Smooth muscle cell (in vitro differentiated cells): ENCODE measurements at regions not wholly inside any gene's neighbourhood (a gene's known extent, or its start where the extent isn't known, plus 50 kb on each side); places are given as distances from the start of the nearest gene placed in this dataset.

Experiments used
- DNase-seq: peaks from one replicate; lab custom pipeline; 2025; ENCODE audit not compliant: unreplicated experiment; lab: John Stamatoyannopoulos, UW
- H2AFZ ChIP-seq: fragments of 200-600 bp; sonication (generic); 2 replicates; pipeline ENCODE4 v1.6.0; 2016; ENCODE audit warnings: antibody characterized with exemption, low read depth, mild to moderate bottlenecking
- H3F3A ChIP-seq: fragments of 200-600 bp; sonication (generic); 2 replicates; pipeline ENCODE4 v1.6.0; 2017; ENCODE audit warnings: antibody characterized with exemption, low read depth
- H3K27ac ChIP-seq: fragments of 200-600 bp; sonication (generic); 2 replicates; pipeline ENCODE4 v1.5.1; 2016; ENCODE audit warnings: low read depth, mild to moderate bottlenecking
- H3K27me3 ChIP-seq: fragments of 200-600 bp; sonication (generic); 2 replicates; pipeline ENCODE4 v1.6.1; 2016; ENCODE audit warnings: low read depth, mild to moderate bottlenecking
- H3K36me3 ChIP-seq: fragments of 200-600 bp; sonication (generic); 2 replicates; pipeline ENCODE4 v1.5.1; 2016; ENCODE audit warnings: low read depth
- H3K4me1 ChIP-seq: fragments of 200-600 bp; sonication (generic); 2 replicates; pipeline ENCODE4 v1.5.1; 2016; ENCODE audit warnings: low read depth
- H3K4me2 ChIP-seq: fragments of 200-600 bp; sonication (generic); 2 replicates; pipeline ENCODE4 v1.6.0; 2016; ENCODE audit warnings: mild to moderate bottlenecking
- H3K4me3 ChIP-seq: fragments of 200-600 bp; sonication (generic); 2 replicates; pipeline ENCODE4 v1.5.1; 2016; ENCODE audit warnings: mild to moderate bottlenecking
- H3K79me2 ChIP-seq: fragments of 200-600 bp; sonication (generic); 2 replicates; pipeline ENCODE4 v1.6.0; 2016; ENCODE audit warnings: low read depth, mild to moderate bottlenecking
- H3K9ac ChIP-seq: fragments of 200-600 bp; sonication (generic); 2 replicates; pipeline ENCODE4 v1.6.0; 2016; ENCODE audit warnings: low read depth
- H3K9me3 ChIP-seq: fragments of 200-600 bp; sonication (generic); replicated peaks from 2 replicates; pipeline ENCODE4 v1.5.1; 2016; ENCODE audit warnings: low read depth
- H4K20me1 ChIP-seq: fragments of 200-600 bp; sonication (generic); 2 replicates; pipeline ENCODE4 v1.6.0; 2016; ENCODE audit warnings: low read depth
- WGBS: methylation state at CpG from one replicate; pipeline ENCODE4 v1.1.7; 2016; ENCODE audit warnings: low lambda C conversion rate; 5-methylcytosine and 5-hydroxymethylcytosine counted together
- TF ChIP-seq, protein P1 (sequence below): fragments of 200-600 bp; sonication (generic); IDR thresholded peaks from 2 replicates; pipeline ENCODE4 v1.5.1; 2017; ENCODE audit warnings: borderline replicate concordance, mild to moderate bottlenecking, antibody characterized with exemption; ENCODE audit not compliant: insufficient read depth, poor library complexity, severe bottlenecking

DNA sequence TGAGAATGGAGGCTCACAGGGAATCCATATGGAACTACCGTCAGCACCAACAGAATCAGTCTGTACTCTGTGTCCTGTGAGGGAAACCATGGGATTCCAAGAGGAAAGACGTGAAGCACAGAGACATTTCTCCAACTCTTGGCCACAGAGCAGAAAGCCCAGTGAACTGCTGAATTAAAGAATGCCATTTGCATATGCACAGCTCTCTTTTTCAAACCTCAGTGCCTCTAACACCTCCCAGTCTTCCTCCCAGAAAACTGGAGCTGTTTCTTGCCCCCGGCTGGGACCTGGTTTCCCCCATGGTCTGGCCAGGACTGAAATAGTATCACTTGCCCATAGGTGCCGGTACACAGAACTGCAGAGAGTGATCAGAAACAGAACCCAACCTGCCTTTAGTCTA, 69.6 kb upstream of the FER start:
- Histone ChIP-seq H2AFZ (no peak overlapping the region), H3K9me3 (no peaks in the 10 kb centered on the region), H3K79me2 (no peaks in the 10 kb centered on the region), H3F3A (no peaks in the 10 kb centered on the region), H3K27me3 (no peaks in the 10 kb centered on the region), H3K27ac (no peak overlapping the region), H4K20me1 (no peaks in the 10 kb centered on the region), H3K4me1 (peaks cover 1% of the 10 kb centered on the region), H3K36me3 (no peaks in the 10 kb centered on the region), H3K4me3 (no peak overlapping the region), H3K4me2 (no peak overlapping the region), H3K9ac (no peak overlapping the region)
- TF ChIP-seq, protein P1, sequence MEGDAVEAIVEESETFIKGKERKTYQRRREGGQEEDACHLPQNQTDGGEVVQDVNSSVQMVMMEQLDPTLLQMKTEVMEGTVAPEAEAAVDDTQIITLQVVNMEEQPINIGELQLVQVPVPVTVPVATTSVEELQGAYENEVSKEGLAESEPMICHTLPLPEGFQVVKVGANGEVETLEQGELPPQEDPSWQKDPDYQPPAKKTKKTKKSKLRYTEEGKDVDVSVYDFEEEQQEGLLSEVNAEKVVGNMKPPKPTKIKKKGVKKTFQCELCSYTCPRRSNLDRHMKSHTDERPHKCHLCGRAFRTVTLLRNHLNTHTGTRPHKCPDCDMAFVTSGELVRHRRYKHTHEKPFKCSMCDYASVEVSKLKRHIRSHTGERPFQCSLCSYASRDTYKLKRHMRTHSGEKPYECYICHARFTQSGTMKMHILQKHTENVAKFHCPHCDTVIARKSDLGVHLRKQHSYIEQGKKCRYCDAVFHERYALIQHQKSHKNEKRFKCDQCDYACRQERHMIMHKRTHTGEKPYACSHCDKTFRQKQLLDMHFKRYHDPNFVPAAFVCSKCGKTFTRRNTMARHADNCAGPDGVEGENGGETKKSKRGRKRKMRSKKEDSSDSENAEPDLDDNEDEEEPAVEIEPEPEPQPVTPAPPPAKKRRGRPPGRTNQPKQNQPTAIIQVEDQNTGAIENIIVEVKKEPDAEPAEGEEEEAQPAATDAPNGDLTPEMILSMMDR, result no peak
- WGBS, result 89% methylated on average over 4 of the region's 4 CpGs
- no peak for DNase-seq

DNA sequence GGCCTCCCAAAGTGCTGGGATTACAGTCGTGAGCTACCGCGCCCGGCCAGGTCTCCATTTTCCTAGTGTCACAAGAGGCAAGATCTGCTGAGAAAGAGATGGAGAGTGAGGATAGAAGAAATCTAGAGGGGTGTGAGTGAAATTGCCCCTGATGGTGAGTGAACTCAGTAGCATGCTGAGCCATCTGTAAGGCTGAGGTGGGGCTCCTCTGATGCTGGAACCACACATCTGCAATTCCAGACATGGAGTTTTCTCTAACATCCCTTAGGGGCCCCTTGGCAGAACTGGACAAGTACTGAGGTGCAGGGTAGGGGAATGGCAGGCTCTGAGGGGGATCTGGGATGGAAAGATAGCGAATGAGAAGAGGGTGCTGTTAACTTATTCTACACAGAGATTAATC, 72.0 kb upstream of the FER start:
- no peak overlapping the region for H2AFZ ChIP-seq
- H3K9me3 ChIP-seq, result no peaks in the 10 kb centered on the region
- no peak for DNase-seq
- H3K36me3 ChIP-seq, result no peaks in the 10 kb centered on the region
- no peak overlapping the region for H3K4me3 ChIP-seq
- no peak overlapping the region for H3K4me2 ChIP-seq
- no peak overlapping the region for H3K27ac ChIP-seq
- no peaks in the 10 kb centered on the region for H3K79me2 ChIP-seq
- H3K4me1 ChIP-seq, result peaks cover 14% of the 10 kb centered on the region
- H3F3A ChIP-seq, result no peaks in the 10 kb centered on the region
- WGBS, result 96% methylated on average over 5 of the region's 5 CpGs
- H4K20me1 ChIP-seq, result no peaks in the 10 kb centered on the region
- TF ChIP-seq, protein P1, result no peak
- no peak overlapping the region for H3K9ac ChIP-seq
- no peaks in the 10 kb centered on the region for H3K27me3 ChIP-seq

DNA sequence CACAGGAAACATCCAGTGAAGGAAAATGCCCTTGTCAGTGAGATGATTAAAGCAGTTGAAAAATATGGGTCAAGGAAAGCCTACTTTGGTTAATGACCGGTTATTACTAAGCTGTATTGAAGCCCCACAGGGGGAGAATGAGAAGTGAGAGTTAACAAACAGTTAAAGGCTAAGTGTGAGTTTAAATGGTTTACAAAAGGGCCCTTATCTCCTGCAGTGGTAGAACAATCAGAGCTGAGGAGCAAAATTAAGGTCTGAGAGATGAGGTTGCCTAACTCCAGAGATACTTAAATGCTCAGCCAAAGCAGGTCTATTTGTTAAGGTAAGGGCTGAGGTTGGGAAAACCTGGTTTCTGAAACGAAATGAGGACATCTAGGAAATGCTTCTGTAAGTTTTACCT, 75.1 kb upstream of the FER start:
- Histone ChIP-seq H3K4me3 (no peak overlapping the region), H3K27me3 (no peaks in the 10 kb centered on the region), H3K4me2 (no peak overlapping the region), H4K20me1 (no peaks in the 10 kb centered on the region), H3F3A (no peaks in the 10 kb centered on the region), H3K36me3 (no peaks in the 10 kb centered on the region), H3K27ac (no peak overlapping the region), H3K9ac (no peak overlapping the region), H3K4me1 (peaks cover 22% of the 10 kb centered on the region), H3K79me2 (no peaks in the 10 kb centered on the region), H2AFZ (no peak overlapping the region), H3K9me3 (no peaks in the 10 kb centered on the region)
- TF ChIP-seq, protein P1, result no peak
- WGBS, result 66% methylated on average over 2 of the region's 2 CpGs
- no peak for DNase-seq

DNA sequence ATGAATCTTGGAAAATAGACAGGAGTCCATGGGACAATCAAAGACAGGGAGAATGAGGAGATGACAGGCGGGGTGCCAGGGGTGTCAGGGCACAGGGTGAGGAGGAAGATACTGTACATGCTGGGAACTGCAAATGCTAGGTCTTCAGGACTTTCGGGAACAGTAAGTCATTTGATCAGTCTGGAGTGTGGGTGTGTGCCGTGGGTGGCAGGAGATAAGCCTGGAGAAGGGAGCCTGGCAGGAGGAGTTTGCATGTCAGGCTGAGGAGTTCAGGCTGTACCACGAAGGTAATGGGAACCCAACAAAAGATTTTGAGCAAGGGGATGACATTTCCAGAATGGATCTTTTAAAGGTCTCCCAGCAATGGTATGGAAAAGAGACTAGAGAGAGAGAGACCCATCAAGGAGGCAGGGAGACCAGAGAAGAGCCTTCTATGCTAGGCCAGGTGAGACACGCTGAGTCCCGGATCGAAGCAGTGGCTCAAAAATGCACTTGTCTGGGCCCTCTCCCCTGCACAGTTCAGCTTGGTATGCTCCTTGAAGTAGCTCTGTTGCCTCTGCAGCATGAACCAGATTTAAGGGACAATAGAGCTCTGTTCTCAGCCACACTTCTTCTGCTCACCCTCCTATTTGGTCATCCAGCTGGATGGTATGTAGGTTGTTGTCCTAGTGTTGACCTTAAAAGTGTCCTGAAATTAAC, 77.0 kb upstream of the FER start:
- no peaks in the 10 kb centered on the region for H4K20me1 ChIP-seq
- TF ChIP-seq, protein P1, result no peak

More for the DNA sequence above, 77.0 kb upstream of the FER start:
- no peak overlapping the region for H2AFZ ChIP-seq
- no peak overlapping the region for H3K27ac ChIP-seq
- H3K4me2 ChIP-seq, result peak overlapping the region; percentile 1
- H3K4me3 ChIP-seq, result no peak overlapping the region
- peaks cover 22% of the 10 kb centered on the region for H3K4me1 ChIP-seq
- H3F3A ChIP-seq, result no peaks in the 10 kb centered on the region
- no peak overlapping the region for H3K9ac ChIP-seq
- WGBS, result 54% methylated on average over 7 of the region's 7 CpGs
- no peaks in the 10 kb centered on the region for H3K27me3 ChIP-seq
- no peaks in the 10 kb centered on the region for H3K36me3 ChIP-seq
- H3K9me3 ChIP-seq, result no peaks in the 10 kb centered on the region
- no peaks in the 10 kb centered on the region for H3K79me2 ChIP-seq
- DNase-seq, result no peak
